ENCODE measurements at regions not wholly inside any gene's neighbourhood (a gene's known extent, or its start where the extent isn't known, plus 50 kb on each side); places are given as distances from the start of the nearest gene placed in this dataset.

DNA sequence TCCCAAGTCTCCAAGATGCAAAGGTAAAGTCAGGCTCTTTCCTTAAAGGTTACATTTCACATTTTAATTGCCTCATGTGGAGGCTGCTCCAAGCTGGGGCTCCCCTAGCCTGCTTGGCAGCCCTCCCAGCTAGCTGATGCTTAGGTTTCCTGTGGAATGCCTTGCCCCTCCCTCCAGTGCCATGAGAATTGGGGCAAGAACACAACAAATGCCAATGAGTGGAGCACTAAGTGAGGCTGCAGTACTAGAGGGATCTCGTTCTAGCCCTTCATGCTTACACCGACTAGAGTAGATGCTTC is 597.7 kb downstream of the MID1IP1 start:
- TF ChIP-seq, protein P1, sequence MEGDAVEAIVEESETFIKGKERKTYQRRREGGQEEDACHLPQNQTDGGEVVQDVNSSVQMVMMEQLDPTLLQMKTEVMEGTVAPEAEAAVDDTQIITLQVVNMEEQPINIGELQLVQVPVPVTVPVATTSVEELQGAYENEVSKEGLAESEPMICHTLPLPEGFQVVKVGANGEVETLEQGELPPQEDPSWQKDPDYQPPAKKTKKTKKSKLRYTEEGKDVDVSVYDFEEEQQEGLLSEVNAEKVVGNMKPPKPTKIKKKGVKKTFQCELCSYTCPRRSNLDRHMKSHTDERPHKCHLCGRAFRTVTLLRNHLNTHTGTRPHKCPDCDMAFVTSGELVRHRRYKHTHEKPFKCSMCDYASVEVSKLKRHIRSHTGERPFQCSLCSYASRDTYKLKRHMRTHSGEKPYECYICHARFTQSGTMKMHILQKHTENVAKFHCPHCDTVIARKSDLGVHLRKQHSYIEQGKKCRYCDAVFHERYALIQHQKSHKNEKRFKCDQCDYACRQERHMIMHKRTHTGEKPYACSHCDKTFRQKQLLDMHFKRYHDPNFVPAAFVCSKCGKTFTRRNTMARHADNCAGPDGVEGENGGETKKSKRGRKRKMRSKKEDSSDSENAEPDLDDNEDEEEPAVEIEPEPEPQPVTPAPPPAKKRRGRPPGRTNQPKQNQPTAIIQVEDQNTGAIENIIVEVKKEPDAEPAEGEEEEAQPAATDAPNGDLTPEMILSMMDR (IDR thresholded peaks at IDR 0.05), result no peak
- no peak for TF ChIP-seq POLR2A (IDR thresholded peaks at IDR 0.05)

Measured in thyroid gland (tissue), 4 donors.